Gastroesophageal sphincter (tissue), 4 donors: ENCODE measurements at regions not wholly inside any gene's neighbourhood (a gene's known extent, or its start where the extent isn't known, plus 50 kb on each side); places are given as distances from the start of the nearest gene placed in this dataset.

Source experiments
- ATAC-seq: fragments of 150-250 bp; one replicate; pipeline ENCODE4 v1.9.1; 2016; ENCODE audit warnings: mild to moderate bottlenecking, moderate library complexity
- H3K27ac ChIP-seq, 4 donors: fragments of 200-600 bp; sonication (generic) in 3 of 4; 1 replicate in 3 of 4; 2 replicates in 1 of 4; pipeline ENCODE4 v1.5.1; 2016 to 2019
- H3K27me3 ChIP-seq: fragments of 200-600 bp; sonication (generic); one replicate; pipeline ENCODE4 v1.5.1; 2019
- H3K36me3 ChIP-seq, 2 donors: fragments of 200-600 bp; sonication (generic); one replicate each; pipeline ENCODE4 v1.5.1; 2019; ENCODE audit warnings: control low read depth in 1 of 2
- H3K4me1 ChIP-seq, 3 donors: fragments of 200-600 bp; sonication (generic); 1 replicate in 2 of 3; 2 replicates in 1 of 3; pipeline ENCODE4 v1.5.1; 2016 to 2019; ENCODE audit warnings: control low read depth in 2 of 3
- H3K4me3 ChIP-seq, 2 donors: fragments of 200-600 bp; sonication (generic); one replicate each; pipeline ENCODE4 v1.5.1; 2019; ENCODE audit warnings: mild to moderate bottlenecking in 1 of 2, moderate library complexity in 1 of 2
- H3K9me3 ChIP-seq, 3 donors: fragments of 200-600 bp; sonication (generic); one replicate each; pipeline ENCODE4 v1.5.1; 2017 to 2019; ENCODE audit warnings: control low read depth in 2 of 3
- CTCF ChIP-seq, 4 experiments: fragments of 200-600 bp in 2 of 4; fragments of 450-650 bp in 2 of 4; sonication (generic) in 1 of 4; IDR thresholded peaks; one replicate each; pipeline ENCODE4 v1.5.1; 2017 to 2019; ENCODE audit warnings: antibody characterized with exemption in 4 of 4, mild to moderate bottlenecking in 2 of 4, moderate library complexity in 2 of 4
- EP300 ChIP-seq: sonication (generic); formaldehyde crosslinking; IDR thresholded peaks from one replicate; pipeline ENCODE4 v1.6.1; 2017; ENCODE audit warnings: antibody characterized with exemption, mild to moderate bottlenecking
- POLR2A ChIP-seq, 2 donors: fragments of 450-650 bp; IDR thresholded peaks; one replicate each; pipeline ENCODE4 v1.6.1; 2017; ENCODE audit warnings: antibody characterized with exemption in 2 of 2, mild to moderate bottlenecking in 2 of 2, moderate library complexity in 1 of 2
- POLR2AphosphoS5 ChIP-seq: sonication (generic); formaldehyde crosslinking; IDR thresholded peaks from one replicate; pipeline ENCODE4 v1.6.1; 2017; ENCODE audit warnings: antibody characterized with exemption
- WGBS, 2 donors: methylation state at CpG; one replicate each; pipeline ENCODE4 v1.1.5; 2018; ENCODE audit warnings: low coverage in 1 of 2; 5-methylcytosine and 5-hydroxymethylcytosine counted together

GRCh38 chr3:102142379-102143060 lies 292.3 kb upstream of the ZPLD1 start:
- Histone ChIP-seq H3K36me3 (no peaks in the 10 kb centered on the region), H3K9me3 (no peaks in the 10 kb centered on the region), H3K27me3 (no peaks in the 10 kb centered on the region), H3K27ac (peak overlapping the region; percentile 54 to 71 (median 60)), H3K4me3 (no peak overlapping the region), H3K4me1 (peaks cover 10 to 33% (median 14%) of the 10 kb centered on the region in 3 donors)
- TF ChIP-seq POLR2AphosphoS5 (no peak), CTCF (IDR thresholded peaks at IDR 0.05) (no peak), POLR2A (IDR thresholded peaks at IDR 0.05) (no peak)
- WGBS, 2 donors = 48 to 50% methylated on average over 2 of the region's 2 CpGs
- no peak for ATAC-seq

- ATAC-seq = no peak
These were observed 291.3 kb upstream of the ZPLD1 start for GRCh38 chr3:102143536-102143935.

GRCh38 chr3:102144063-102144462 lies 290.8 kb upstream of the ZPLD1 start:
- no peaks in the 10 kb centered on the region for H3K27me3 ChIP-seq
- peak overlapping the region; percentile 33 to 66 (median 47) for H3K27ac ChIP-seq
- no peak overlapping the region for H3K4me3 ChIP-seq
- TF ChIP-seq CTCF (IDR thresholded peaks at IDR 0.05) (no peak), POLR2A (IDR thresholded peaks at IDR 0.05) (no peak), POLR2AphosphoS5 (no peak), EP300 (no peak)
- H3K4me1 ChIP-seq = peaks cover 10 to 33% (median 14%) of the 10 kb centered on the region in 3 donors
- H3K9me3 ChIP-seq = no peaks in the 10 kb centered on the region
- no peaks in the 10 kb centered on the region for H3K36me3 ChIP-seq
- ATAC-seq = peak; percentile 37
- WGBS, 2 donors = 13 to 35% methylated on average over 3 of the region's 3 CpGs

More at GRCh38 chr3:102143536-102143935, 291.3 kb upstream of the ZPLD1 start:
- no peaks in the 10 kb centered on the region for H3K9me3 ChIP-seq
- H3K27ac ChIP-seq = peak overlapping the region in 3 of 4 donors; percentile 33 to 66 (median 51)
- H3K4me3 ChIP-seq = no peak overlapping the region
- WGBS, 2 donors = 64 to 83% methylated on average over 1 of the region's 1 CpG
- TF ChIP-seq POLR2AphosphoS5 (no peak), CTCF (IDR thresholded peaks at IDR 0.05) (no peak), POLR2A (IDR thresholded peaks at IDR 0.05) (no peak), EP300 (no peak)
- no peaks in the 10 kb centered on the region for H3K27me3 ChIP-seq
- peaks cover 10 to 33% (median 14%) of the 10 kb centered on the region in 3 donors for H3K4me1 ChIP-seq
- no peaks in the 10 kb centered on the region for H3K36me3 ChIP-seq

- Histone ChIP-seq H3K36me3 (no peaks in the 10 kb centered on the region), H3K27me3 (no peaks in the 10 kb centered on the region), H3K27ac (no peak overlapping the region), H3K4me1 (peaks cover 3 to 10% (median 5%) of the 10 kb centered on the region in 3 donors), H3K4me3 (no peak overlapping the region), H3K9me3 (peaks cover 0 to 6% (median 0%) of the 10 kb centered on the region in 3 donors)
- 80% methylated on average over 1 of the region's 3 CpGs; no CpG with 5 or more reads in 1 of the 2 donors for WGBS, 2 donors
- ATAC-seq = no peak
- TF ChIP-seq EP300 (no peak), CTCF (IDR thresholded peaks at IDR 0.05) (no peak), POLR2AphosphoS5 (no peak)
These were observed 286.0 kb upstream of the ZPLD1 start for GRCh38 chr3:102148598-102149337.
